ENCODE measurements at regions not wholly inside any gene's neighbourhood (a gene's known extent, or its start where the extent isn't known, plus 50 kb on each side); places are given as distances from the start of the nearest gene placed in this dataset.

- H3K9me3 ChIP-seq (ENCODE audit: control insufficient read depth in 2 of 3, insufficient read depth in 1 of 3, low read length in 3 of 3) = no peaks in the 10 kb centered on the region
- H3K4me1 ChIP-seq (ENCODE audit: control insufficient read depth in 2 of 3, insufficient read depth in 2 of 3, low read depth in 1 of 3, low read length in 3 of 3) = no peaks in the 10 kb centered on the region
- H3K4me3 ChIP-seq (ENCODE audit: low read length in 3 of 3) = no peak overlapping the region
- no peak overlapping the region for H3K9ac ChIP-seq (ENCODE audit: low read length in 3 of 3)
- no peak overlapping the region for H3K27ac ChIP-seq (ENCODE audit: low read depth in 2 of 2, low read length in 2 of 2)
- no peak for FAIRE-seq
- H3K36me3 ChIP-seq (ENCODE audit: control insufficient read depth in 2 of 3, insufficient read depth in 3 of 3, low read length in 3 of 3) = no peaks in the 10 kb centered on the region
- H3K27me3 ChIP-seq (ENCODE audit: control insufficient read depth, insufficient read depth, low read length) = no peaks in the 10 kb centered on the region
- TF ChIP-seq CTCF (IDR thresholded peaks at IDR 0.05; ENCODE audit: borderline replicate concordance, extremely low read depth, insufficient read depth) = no peak
- intact Hi-C loops (cut with DNase I) = no loop called here
- DNase-seq = no peak
These were observed 69.3 kb upstream of the SLC6A11 start for GRCh38 chr3:10746684-10747083.

- no peak for TF ChIP-seq CTCF (IDR thresholded peaks at IDR 0.05; ENCODE audit: borderline replicate concordance, extremely low read depth, insufficient read depth)
- Histone ChIP-seq H3K27ac (ENCODE audit: low read depth in 2 of 2, low read length in 2 of 2) (no peak overlapping the region), H3K4me1 (ENCODE audit: control insufficient read depth in 2 of 3, insufficient read depth in 2 of 3, low read depth in 1 of 3, low read length in 3 of 3) (no peaks in the 10 kb centered on the region), H3K4me3 (ENCODE audit: low read length in 3 of 3) (no peak overlapping the region), H3K9me3 (ENCODE audit: control insufficient read depth in 2 of 3, insufficient read depth in 1 of 3, low read length in 3 of 3) (no peaks in the 10 kb centered on the region), H3K27me3 (ENCODE audit: control insufficient read depth, insufficient read depth, low read length) (no peaks in the 10 kb centered on the region), H3K9ac (ENCODE audit: low read length in 3 of 3) (no peak overlapping the region), H3K36me3 (ENCODE audit: control insufficient read depth in 2 of 3, insufficient read depth in 3 of 3, low read length in 3 of 3) (no peaks in the 10 kb centered on the region)
- intact Hi-C loops (cut with DNase I) = no loop called here
- no peak for FAIRE-seq
- no peak for DNase-seq
These were observed 68.7 kb upstream of the SLC6A11 start for GRCh38 chr3:10747341-10747740.

DNA sequence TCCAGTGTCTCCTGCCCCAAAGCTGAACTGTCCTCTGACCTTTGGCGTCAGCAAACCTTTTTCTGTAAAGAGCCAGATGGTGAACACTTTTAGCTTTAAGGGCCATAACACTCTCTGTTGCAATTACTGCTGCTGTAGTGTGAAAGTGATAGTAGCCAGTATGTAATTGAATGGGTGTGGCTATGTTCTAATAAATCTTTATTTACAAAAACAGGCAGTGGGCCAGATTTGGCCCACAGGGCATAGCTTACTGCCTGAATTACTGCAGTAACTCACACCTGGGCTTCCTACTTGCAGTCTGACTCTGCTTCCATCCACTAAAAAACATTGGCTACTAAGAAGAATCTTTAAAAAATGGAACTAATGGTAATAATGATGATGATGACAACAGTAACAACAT is 68.0 kb upstream of the SLC6A11 start:
- Histone ChIP-seq H3K27me3 (ENCODE audit: control insufficient read depth, insufficient read depth, low read length) (no peaks in the 10 kb centered on the region), H3K4me1 (ENCODE audit: control insufficient read depth in 2 of 3, insufficient read depth in 2 of 3, low read depth in 1 of 3, low read length in 3 of 3) (no peaks in the 10 kb centered on the region), H3K9ac (ENCODE audit: low read length in 3 of 3) (no peak overlapping the region), H3K9me3 (ENCODE audit: control insufficient read depth in 2 of 3, insufficient read depth in 1 of 3, low read length in 3 of 3) (no peaks in the 10 kb centered on the region), H3K27ac (ENCODE audit: low read depth in 2 of 2, low read length in 2 of 2) (no peak overlapping the region), H3K4me3 (ENCODE audit: low read length in 3 of 3) (no peak overlapping the region), H3K36me3 (ENCODE audit: control insufficient read depth in 2 of 3, insufficient read depth in 3 of 3, low read length in 3 of 3) (no peaks in the 10 kb centered on the region)
- intact Hi-C loops (cut with DNase I) = no loop called here
- DNase-seq = no peak
- no peak for FAIRE-seq
- no peak for TF ChIP-seq CTCF (IDR thresholded peaks at IDR 0.05; ENCODE audit: borderline replicate concordance, extremely low read depth, insufficient read depth)

DNA sequence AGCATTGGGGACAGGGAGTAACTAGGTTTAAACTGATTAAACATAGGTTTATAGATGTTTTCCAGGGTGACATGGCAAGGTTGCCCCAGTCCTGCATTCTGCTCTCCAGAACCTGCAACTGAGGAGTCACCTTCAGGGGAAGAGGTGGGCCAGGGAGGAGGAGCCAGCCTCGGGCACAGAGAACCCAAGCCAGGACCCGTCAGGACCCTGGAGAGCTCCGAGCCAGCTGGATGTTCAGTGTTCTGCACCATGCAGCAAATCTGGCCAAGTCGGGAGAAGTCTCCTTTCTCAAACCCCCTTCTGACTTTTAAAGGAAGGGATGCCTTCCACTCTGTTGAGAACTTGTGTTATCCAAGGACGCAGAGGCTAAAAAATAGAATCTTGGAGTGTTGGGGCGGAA is 62.1 kb upstream of the SLC6A11 start:
- no peak for TF ChIP-seq CTCF (IDR thresholded peaks at IDR 0.05; ENCODE audit: borderline replicate concordance, extremely low read depth, insufficient read depth)
- no peaks in the 10 kb centered on the region for H3K36me3 ChIP-seq (ENCODE audit: control insufficient read depth in 2 of 3, insufficient read depth in 3 of 3, low read length in 3 of 3)
- no peaks in the 10 kb centered on the region for H3K4me1 ChIP-seq (ENCODE audit: control insufficient read depth in 2 of 3, insufficient read depth in 2 of 3, low read depth in 1 of 3, low read length in 3 of 3)
- H3K4me3 ChIP-seq (ENCODE audit: low read length in 3 of 3) = no peak overlapping the region
- H3K9me3 ChIP-seq (ENCODE audit: control insufficient read depth in 2 of 3, insufficient read depth in 1 of 3, low read length in 3 of 3) = no peaks in the 10 kb centered on the region
- DNase-seq = peak in 4 of 5 donors; percentile 78 to 88 (median 88)
- H3K27ac ChIP-seq (ENCODE audit: low read depth in 2 of 2, low read length in 2 of 2) = no peak overlapping the region
- no peak for FAIRE-seq
- intact Hi-C loops (cut with DNase I) = no loop called here
- no peaks in the 10 kb centered on the region for H3K27me3 ChIP-seq (ENCODE audit: control insufficient read depth, insufficient read depth, low read length)
- no peak overlapping the region for H3K9ac ChIP-seq (ENCODE audit: low read length in 3 of 3)

All from kidney (tissue), 13 donors.